ENCODE measurements at regions not wholly inside any gene's neighbourhood (a gene's known extent, or its start where the extent isn't known, plus 50 kb on each side); places are given as distances from the start of the nearest gene placed in this dataset.

- DNase-seq (ENCODE audit: low read depth): no peak
- no peak overlapping the region for H3K4me3 ChIP-seq (ENCODE audit: low read length)
- TF ChIP-seq CTCF (IDR thresholded peaks at IDR 0.05; ENCODE audit: insufficient read depth, low read depth, low read length, missing control alignments): no peak
Measured at GRCh38 chr1:4596486-4596885, 57.9 kb upstream of the AJAP1 start.

GRCh38 chr1:4597020-4597419 is 57.4 kb upstream of the AJAP1 start:
- DNase-seq (ENCODE audit: low read depth): no peak
- TF ChIP-seq CTCF (IDR thresholded peaks at IDR 0.05; ENCODE audit: insufficient read depth, low read depth, low read length, missing control alignments): no peak
- H3K4me3 ChIP-seq (ENCODE audit: low read length): no peak overlapping the region

- no peak for DNase-seq (ENCODE audit: low read depth)
- TF ChIP-seq CTCF (IDR thresholded peaks at IDR 0.05; ENCODE audit: insufficient read depth, low read depth, low read length, missing control alignments): no peak
Measured at GRCh38 chr1:4598561-4598960, 55.8 kb upstream of the AJAP1 start.

GRCh38 chr1:4599521-4599920 is 54.9 kb upstream of the AJAP1 start:
- DNase-seq (ENCODE audit: low read depth): no peak
- H3K4me3 ChIP-seq (ENCODE audit: low read length): no peak overlapping the region
- TF ChIP-seq CTCF (IDR thresholded peaks at IDR 0.05; ENCODE audit: insufficient read depth, low read depth, low read length, missing control alignments): no peak

More at GRCh38 chr1:4598561-4598960, 55.8 kb upstream of the AJAP1 start:
- no peak overlapping the region for H3K4me3 ChIP-seq (ENCODE audit: low read length)

GRCh38 chr1:4599951-4600481 is 54.4 kb upstream of the AJAP1 start:
- DNase-seq (ENCODE audit: low read depth): no peak
- no peak overlapping the region for H3K4me3 ChIP-seq (ENCODE audit: low read length)
- TF ChIP-seq CTCF (IDR thresholded peaks at IDR 0.05; ENCODE audit: insufficient read depth, low read depth, low read length, missing control alignments): no peak

GRCh38 chr1:4600615-4601460 is 53.6 kb upstream of the AJAP1 start:
- TF ChIP-seq CTCF (IDR thresholded peaks at IDR 0.05; ENCODE audit: insufficient read depth, low read depth, low read length, missing control alignments): no peak
- no peak for DNase-seq (ENCODE audit: low read depth)
- H3K4me3 ChIP-seq (ENCODE audit: low read length): no peak overlapping the region

Data from epithelial cell of esophagus (primary cell).